ENCODE measurements at regions not wholly inside any gene's neighbourhood (a gene's known extent, or its start where the extent isn't known, plus 50 kb on each side); places are given as distances from the start of the nearest gene placed in this dataset.

DNA sequence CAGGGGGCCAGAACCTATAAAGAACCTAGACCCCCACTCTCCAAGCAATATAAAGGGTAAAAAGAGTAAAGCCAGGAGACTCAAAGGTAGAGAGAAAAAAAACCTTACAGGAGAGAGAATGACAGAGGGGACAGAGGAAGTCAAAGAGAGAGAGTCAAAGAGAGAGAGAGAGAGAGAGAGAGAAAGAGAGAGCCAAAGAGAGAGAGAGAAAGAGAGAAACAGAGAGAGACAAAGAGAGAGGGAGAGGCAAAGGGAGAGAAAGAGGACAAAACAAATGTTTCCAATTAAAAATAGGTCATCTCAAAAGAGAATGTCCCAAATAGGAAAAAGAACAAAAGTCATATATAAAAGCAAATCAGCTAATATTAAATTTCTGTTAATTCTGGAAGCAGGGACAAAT is 251.5 kb downstream of the DPY19L2 start:
- Histone ChIP-seq H3K27ac (ENCODE audit: low read depth, low read length) (no peak overlapping the region), H3K27me3 (ENCODE audit: control insufficient read depth in 5 of 5, insufficient read depth in 4 of 5, low read length in 5 of 5) (no peaks in the 10 kb centered on the region), H3K9ac (ENCODE audit: low read length in 5 of 5) (no peak overlapping the region), H3K4me3 (ENCODE audit: low read depth in 1 of 5, low read length in 5 of 5) (no peak overlapping the region), H3K36me3 (ENCODE audit: control insufficient read depth in 5 of 5, insufficient read depth in 5 of 5, low read length in 5 of 5) (no peaks in the 10 kb centered on the region), H3K9me3 (ENCODE audit: control insufficient read depth in 5 of 5, low read length in 5 of 5) (peaks cover 0 to 11% (median 3%) of the 10 kb centered on the region in 5 donors), H3K4me1 (ENCODE audit: control insufficient read depth in 5 of 5, insufficient read depth in 5 of 5, low read length in 5 of 5) (no peaks in the 10 kb centered on the region)

DNA sequence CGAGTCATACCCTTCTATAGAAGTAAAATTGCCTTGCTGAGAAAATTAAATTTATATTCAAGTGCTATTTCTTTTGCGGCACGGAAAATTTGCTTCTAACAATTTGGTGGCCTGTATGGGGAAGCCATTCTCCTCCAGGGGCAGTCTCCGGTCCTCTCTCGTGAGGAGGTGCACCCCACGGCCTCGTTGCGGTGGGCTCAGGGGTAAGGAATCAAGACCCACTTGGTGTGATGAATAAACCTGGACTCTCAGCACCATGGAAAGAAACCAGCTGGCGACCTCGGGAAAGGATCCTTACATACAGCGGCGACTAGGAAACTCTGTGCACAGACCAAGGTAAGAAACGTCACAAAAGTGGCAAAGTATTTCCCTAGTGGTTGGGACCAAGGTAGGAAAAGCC is 252.9 kb downstream of the DPY19L2 start:
- Histone ChIP-seq H3K36me3 (ENCODE audit: control insufficient read depth in 5 of 5, insufficient read depth in 5 of 5, low read length in 5 of 5) (no peaks in the 10 kb centered on the region), H3K9me3 (ENCODE audit: control insufficient read depth in 5 of 5, low read length in 5 of 5) (peaks cover 0 to 6% (median 2%) of the 10 kb centered on the region in 5 donors)

DNA sequence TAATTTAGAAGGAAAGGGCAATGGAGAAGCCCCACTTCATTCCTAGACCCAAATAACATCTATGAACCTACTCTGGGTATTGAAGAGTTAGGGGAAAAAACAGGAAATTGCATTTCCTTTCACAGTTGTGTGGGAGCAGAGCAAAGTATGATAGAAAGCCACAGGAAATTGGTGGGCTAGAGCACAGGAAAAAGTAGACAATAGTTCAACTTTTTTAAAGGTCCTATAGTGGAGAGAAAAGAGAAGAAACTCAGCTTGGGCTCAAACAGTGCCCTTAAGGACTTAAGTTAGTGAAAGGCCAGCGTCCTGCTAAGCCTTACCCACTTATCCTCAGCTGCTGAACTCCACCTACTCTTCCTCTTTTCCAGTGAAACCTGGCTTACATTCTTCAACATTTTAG is 258.1 kb downstream of the DPY19L2 start:
- Histone ChIP-seq H3K27me3 (ENCODE audit: control insufficient read depth in 5 of 5, insufficient read depth in 4 of 5, low read length in 5 of 5) (no peaks in the 10 kb centered on the region), H3K36me3 (ENCODE audit: control insufficient read depth in 5 of 5, insufficient read depth in 5 of 5, low read length in 5 of 5) (no peaks in the 10 kb centered on the region), H3K9ac (ENCODE audit: low read length in 5 of 5) (no peak overlapping the region), H3K4me3 (ENCODE audit: low read depth in 1 of 5, low read length in 5 of 5) (no peak overlapping the region), H3K27ac (ENCODE audit: low read depth, low read length) (no peak overlapping the region), H3K4me1 (ENCODE audit: control insufficient read depth in 5 of 5, insufficient read depth in 5 of 5, low read length in 5 of 5) (peaks cover 0 to 9% (median 0%) of the 10 kb centered on the region in 5 donors), H3K9me3 (ENCODE audit: control insufficient read depth in 5 of 5, low read length in 5 of 5) (peaks cover 0 to 9% (median 5%) of the 10 kb centered on the region in 5 donors)

More for the DNA sequence above, 252.9 kb downstream of the DPY19L2 start:
- H3K4me3 ChIP-seq (ENCODE audit: low read depth in 1 of 5, low read length in 5 of 5): no peak overlapping the region
- H3K9ac ChIP-seq (ENCODE audit: low read length in 5 of 5): no peak overlapping the region
- H3K27me3 ChIP-seq (ENCODE audit: control insufficient read depth in 5 of 5, insufficient read depth in 4 of 5, low read length in 5 of 5): no peaks in the 10 kb centered on the region
- H3K27ac ChIP-seq (ENCODE audit: low read depth, low read length): no peak overlapping the region
- peaks cover 0 to 4% (median 0%) of the 10 kb centered on the region in 5 donors for H3K4me1 ChIP-seq (ENCODE audit: control insufficient read depth in 5 of 5, insufficient read depth in 5 of 5, low read length in 5 of 5)

DNA sequence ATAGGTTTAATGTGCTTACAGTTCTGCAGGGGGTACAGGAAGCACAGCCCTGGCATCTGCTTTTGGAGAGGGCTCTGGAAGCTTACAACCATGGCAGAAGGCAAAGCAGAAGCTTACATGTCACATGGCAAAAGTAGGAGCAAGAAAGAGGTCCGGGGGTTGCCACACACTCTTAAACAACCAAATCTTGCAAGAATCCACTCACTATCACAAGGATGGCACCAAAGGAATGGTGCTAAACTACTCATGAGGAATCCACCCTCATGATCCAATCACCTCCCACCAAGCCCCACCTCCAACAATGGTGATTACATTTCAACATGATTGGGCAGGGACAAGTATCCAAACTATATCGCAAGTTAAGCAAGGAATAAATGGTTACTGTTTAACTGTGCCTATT is 255.8 kb upstream of the AVPR1A start:
- Histone ChIP-seq H3K36me3 (ENCODE audit: control insufficient read depth in 5 of 5, insufficient read depth in 5 of 5, low read length in 5 of 5) (no peaks in the 10 kb centered on the region), H3K9me3 (ENCODE audit: control insufficient read depth in 5 of 5, low read length in 5 of 5) (peaks cover 0 to 7% (median 4%) of the 10 kb centered on the region in 5 donors), H3K4me3 (ENCODE audit: low read depth in 1 of 5, low read length in 5 of 5) (no peak overlapping the region), H3K27me3 (ENCODE audit: control insufficient read depth in 5 of 5, insufficient read depth in 4 of 5, low read length in 5 of 5) (no peaks in the 10 kb centered on the region), H3K9ac (ENCODE audit: low read length in 5 of 5) (no peak overlapping the region), H3K27ac (ENCODE audit: low read depth, low read length) (no peak overlapping the region), H3K4me1 (ENCODE audit: control insufficient read depth in 5 of 5, insufficient read depth in 5 of 5, low read length in 5 of 5) (peaks cover 0 to 9% (median 0%) of the 10 kb centered on the region in 5 donors)

DNA sequence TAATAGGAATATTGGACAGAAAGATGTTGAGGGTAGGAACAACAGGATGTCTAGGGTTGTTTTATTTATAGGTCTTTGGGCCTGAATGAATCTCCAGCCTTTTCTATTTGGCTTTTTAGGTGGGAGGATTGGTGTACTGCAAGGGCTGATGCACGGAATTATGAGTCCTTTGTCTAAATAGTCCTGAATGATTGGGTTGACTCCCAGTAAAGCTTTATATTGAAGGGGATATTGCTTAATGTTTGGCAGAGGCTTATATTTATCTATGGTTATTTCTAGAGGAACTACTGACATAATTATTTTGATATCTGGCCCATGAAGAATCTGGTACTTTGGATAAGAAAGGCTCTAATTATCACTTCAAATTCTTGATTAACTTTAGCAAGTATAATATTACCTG is 253.6 kb upstream of the AVPR1A start:
- Histone ChIP-seq H3K36me3 (ENCODE audit: control insufficient read depth in 5 of 5, insufficient read depth in 5 of 5, low read length in 5 of 5) (no peaks in the 10 kb centered on the region), H3K4me3 (ENCODE audit: low read depth in 1 of 5, low read length in 5 of 5) (no peak overlapping the region), H3K9ac (ENCODE audit: low read length in 5 of 5) (no peak overlapping the region), H3K27me3 (ENCODE audit: control insufficient read depth in 5 of 5, insufficient read depth in 4 of 5, low read length in 5 of 5) (no peaks in the 10 kb centered on the region), H3K9me3 (ENCODE audit: control insufficient read depth in 5 of 5, low read length in 5 of 5) (peaks cover 0 to 7% (median 4%) of the 10 kb centered on the region in 5 donors), H3K4me1 (ENCODE audit: control insufficient read depth in 5 of 5, insufficient read depth in 5 of 5, low read length in 5 of 5) (peaks cover 0 to 9% (median 0%) of the 10 kb centered on the region in 5 donors), H3K27ac (ENCODE audit: low read depth, low read length) (no peak overlapping the region)

DNA sequence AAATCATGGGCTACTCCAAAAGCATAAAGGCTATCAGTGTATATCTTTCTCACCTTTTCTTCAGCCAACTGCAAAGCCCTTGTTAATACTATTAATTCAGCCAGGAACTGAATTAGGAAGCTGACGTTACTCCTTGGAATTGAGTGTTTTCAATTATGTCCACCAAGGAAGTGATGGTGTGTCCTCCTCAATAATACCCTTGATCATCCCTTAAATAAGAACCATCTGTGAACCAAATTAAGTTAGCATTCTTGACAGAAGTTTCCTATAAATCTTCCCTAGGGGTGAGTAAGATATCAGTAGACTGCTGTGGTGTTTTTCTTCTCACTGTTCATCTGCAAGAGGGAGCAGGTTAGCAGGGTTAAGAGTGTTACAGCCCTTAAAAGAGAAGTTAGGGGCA is 252.3 kb upstream of the AVPR1A start:
- Histone ChIP-seq H3K4me1 (ENCODE audit: control insufficient read depth in 5 of 5, insufficient read depth in 5 of 5, low read length in 5 of 5) (peaks cover 0 to 9% (median 0%) of the 10 kb centered on the region in 5 donors), H3K4me3 (ENCODE audit: low read depth in 1 of 5, low read length in 5 of 5) (no peak overlapping the region), H3K36me3 (ENCODE audit: control insufficient read depth in 5 of 5, insufficient read depth in 5 of 5, low read length in 5 of 5) (no peaks in the 10 kb centered on the region), H3K9me3 (ENCODE audit: control insufficient read depth in 5 of 5, low read length in 5 of 5) (peaks cover 0 to 10% (median 7%) of the 10 kb centered on the region in 5 donors), H3K27me3 (ENCODE audit: control insufficient read depth in 5 of 5, insufficient read depth in 4 of 5, low read length in 5 of 5) (no peaks in the 10 kb centered on the region), H3K9ac (ENCODE audit: low read length in 5 of 5) (no peak overlapping the region), H3K27ac (ENCODE audit: low read depth, low read length) (no peak overlapping the region)

DNA sequence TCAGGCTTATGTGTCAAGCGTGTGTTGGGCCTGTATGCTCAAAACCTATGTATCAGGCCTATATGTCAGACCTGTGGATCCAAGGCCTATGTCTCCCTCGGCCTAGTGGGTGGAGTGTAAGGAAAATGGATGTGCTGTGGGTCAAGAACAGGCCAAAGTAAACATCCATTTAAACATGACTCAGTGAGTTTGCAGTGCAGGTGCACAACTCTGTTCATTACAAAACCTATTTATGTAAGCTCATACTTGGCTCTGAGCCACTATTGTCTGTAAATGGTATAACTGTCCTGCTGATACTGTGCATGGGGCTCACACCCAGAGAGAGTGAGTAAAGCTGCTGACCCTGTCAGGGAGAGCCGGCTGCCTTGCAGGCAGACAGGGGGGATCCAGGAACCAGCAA is 249.7 kb upstream of the AVPR1A start:
- H3K27ac ChIP-seq (ENCODE audit: low read depth, low read length): no peak overlapping the region
- H3K4me3 ChIP-seq (ENCODE audit: low read depth in 1 of 5, low read length in 5 of 5): no peak overlapping the region
- no peaks in the 10 kb centered on the region for H3K36me3 ChIP-seq (ENCODE audit: control insufficient read depth in 5 of 5, insufficient read depth in 5 of 5, low read length in 5 of 5)
- peaks cover 0 to 4% (median 3%) of the 10 kb centered on the region in 5 donors for H3K9me3 ChIP-seq (ENCODE audit: control insufficient read depth in 5 of 5, low read length in 5 of 5)
- H3K27me3 ChIP-seq (ENCODE audit: control insufficient read depth in 5 of 5, insufficient read depth in 4 of 5, low read length in 5 of 5): no peaks in the 10 kb centered on the region
- no peak overlapping the region for H3K9ac ChIP-seq (ENCODE audit: low read length in 5 of 5)
- H3K4me1 ChIP-seq (ENCODE audit: control insufficient read depth in 5 of 5, insufficient read depth in 5 of 5, low read length in 5 of 5): peaks cover 0 to 9% (median 0%) of the 10 kb centered on the region in 5 donors

DNA sequence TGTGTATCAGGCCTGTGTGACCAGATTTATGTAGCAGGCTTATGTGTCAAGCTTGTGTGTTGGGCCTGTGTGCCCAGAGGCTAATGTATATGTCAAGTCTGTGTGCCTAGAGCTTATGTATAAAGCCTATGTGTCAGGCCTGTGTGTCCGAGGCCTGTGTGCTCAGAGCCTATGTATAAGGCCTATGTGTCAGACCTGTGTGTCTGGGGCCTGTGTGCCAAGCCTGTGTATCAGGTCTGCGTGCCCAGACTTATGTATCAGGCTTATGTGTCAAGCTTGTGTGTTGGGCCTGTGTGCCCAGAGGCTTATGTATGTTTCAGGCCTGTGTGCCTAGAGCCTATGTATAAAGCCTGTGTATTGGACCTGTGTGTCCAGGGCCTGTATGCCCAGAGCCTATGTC is 249.3 kb upstream of the AVPR1A start:
- Histone ChIP-seq H3K27ac (ENCODE audit: low read depth, low read length) (no peak overlapping the region), H3K9ac (ENCODE audit: low read length in 5 of 5) (no peak overlapping the region), H3K4me3 (ENCODE audit: low read depth in 1 of 5, low read length in 5 of 5) (no peak overlapping the region), H3K27me3 (ENCODE audit: control insufficient read depth in 5 of 5, insufficient read depth in 4 of 5, low read length in 5 of 5) (no peaks in the 10 kb centered on the region), H3K4me1 (ENCODE audit: control insufficient read depth in 5 of 5, insufficient read depth in 5 of 5, low read length in 5 of 5) (peaks cover 0 to 9% (median 0%) of the 10 kb centered on the region in 5 donors), H3K9me3 (ENCODE audit: control insufficient read depth in 5 of 5, low read length in 5 of 5) (peaks cover 0 to 4% (median 3%) of the 10 kb centered on the region in 5 donors), H3K36me3 (ENCODE audit: control insufficient read depth in 5 of 5, insufficient read depth in 5 of 5, low read length in 5 of 5) (no peaks in the 10 kb centered on the region)

DNA sequence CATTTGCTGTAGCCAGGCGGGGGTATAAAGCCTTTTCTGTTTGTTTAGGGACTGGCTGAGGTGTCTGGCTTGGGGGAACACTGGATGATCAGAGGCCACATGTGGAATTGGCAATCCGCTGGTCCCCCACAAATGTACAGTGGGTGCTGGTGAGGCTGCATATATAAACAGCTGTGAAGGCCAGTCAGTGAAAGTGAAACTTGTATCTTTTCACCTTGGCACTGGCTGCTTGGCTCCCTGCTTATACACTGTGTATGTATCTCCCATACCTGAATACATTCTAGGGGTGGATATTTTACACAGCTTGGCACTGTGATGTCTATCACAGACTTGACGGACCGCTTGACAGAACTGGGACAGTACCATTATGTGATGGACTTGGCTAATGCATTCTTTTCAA is 246.8 kb upstream of the AVPR1A start:
- Histone ChIP-seq H3K27me3 (ENCODE audit: control insufficient read depth in 5 of 5, insufficient read depth in 4 of 5, low read length in 5 of 5) (no peaks in the 10 kb centered on the region), H3K36me3 (ENCODE audit: control insufficient read depth in 5 of 5, insufficient read depth in 5 of 5, low read length in 5 of 5) (no peaks in the 10 kb centered on the region), H3K9me3 (ENCODE audit: control insufficient read depth in 5 of 5, low read length in 5 of 5) (peaks cover 0 to 4% (median 3%) of the 10 kb centered on the region in 5 donors), H3K9ac (ENCODE audit: low read length in 5 of 5) (no peak overlapping the region), H3K4me1 (ENCODE audit: control insufficient read depth in 5 of 5, insufficient read depth in 5 of 5, low read length in 5 of 5) (peaks cover 0 to 9% (median 0%) of the 10 kb centered on the region in 5 donors), H3K27ac (ENCODE audit: low read depth, low read length) (no peak overlapping the region), H3K4me3 (ENCODE audit: low read depth in 1 of 5, low read length in 5 of 5) (no peak overlapping the region)

DNA sequence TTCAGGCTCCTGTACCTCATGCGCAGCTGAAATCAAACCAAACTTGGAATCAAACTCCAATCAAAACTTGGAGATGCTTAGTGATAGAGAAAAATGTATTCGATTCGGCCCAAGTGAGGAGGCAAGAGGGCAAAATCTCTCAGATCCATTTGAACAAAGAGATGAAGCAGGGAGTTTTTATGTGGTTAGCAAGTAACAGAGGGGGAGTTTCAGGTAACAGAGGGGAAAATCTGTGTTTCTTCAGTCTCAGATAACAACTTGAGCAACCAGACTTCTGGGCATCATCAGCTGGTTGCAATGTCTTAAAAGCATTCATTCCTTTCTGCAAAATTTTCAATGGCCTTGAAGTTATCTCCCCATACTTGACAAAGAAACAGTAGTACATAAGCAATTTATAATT is 245.1 kb upstream of the AVPR1A start:
- H3K27me3 ChIP-seq (ENCODE audit: control insufficient read depth in 5 of 5, insufficient read depth in 4 of 5, low read length in 5 of 5): no peaks in the 10 kb centered on the region
- no peaks in the 10 kb centered on the region for H3K36me3 ChIP-seq (ENCODE audit: control insufficient read depth in 5 of 5, insufficient read depth in 5 of 5, low read length in 5 of 5)
- H3K9ac ChIP-seq (ENCODE audit: low read length in 5 of 5): no peak overlapping the region
- no peak overlapping the region for H3K27ac ChIP-seq (ENCODE audit: low read depth, low read length)
- peaks cover 0 to 4% (median 3%) of the 10 kb centered on the region in 5 donors for H3K9me3 ChIP-seq (ENCODE audit: control insufficient read depth in 5 of 5, low read length in 5 of 5)
- H3K4me1 ChIP-seq (ENCODE audit: control insufficient read depth in 5 of 5, insufficient read depth in 5 of 5, low read length in 5 of 5): peaks cover 0 to 9% (median 0%) of the 10 kb centered on the region in 5 donors
- no peak overlapping the region for H3K4me3 ChIP-seq (ENCODE audit: low read depth in 1 of 5, low read length in 5 of 5)

DNA sequence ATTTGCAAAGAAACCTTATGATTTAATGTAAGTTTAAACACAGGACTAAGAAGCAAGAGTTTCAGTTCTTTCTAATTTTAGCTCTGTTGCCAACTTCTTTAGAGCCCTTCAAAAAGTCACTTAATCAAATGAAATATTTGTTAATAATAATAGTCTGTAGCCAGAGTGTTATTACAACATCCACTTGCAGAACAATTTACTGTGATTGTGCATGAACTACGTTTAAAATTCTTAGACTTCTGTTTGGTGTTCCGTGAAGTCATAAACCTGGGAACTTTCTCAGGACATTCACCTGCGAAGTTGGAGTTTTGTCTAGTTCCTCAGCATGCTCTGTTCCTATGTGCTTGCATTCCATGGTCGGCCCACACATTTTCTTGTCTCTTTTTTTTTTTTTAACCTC is 244.0 kb upstream of the AVPR1A start:
- Histone ChIP-seq H3K36me3 (ENCODE audit: control insufficient read depth in 5 of 5, insufficient read depth in 5 of 5, low read length in 5 of 5) (no peaks in the 10 kb centered on the region), H3K9me3 (ENCODE audit: control insufficient read depth in 5 of 5, low read length in 5 of 5) (peaks cover 0 to 4% (median 3%) of the 10 kb centered on the region in 5 donors), H3K4me1 (ENCODE audit: control insufficient read depth in 5 of 5, insufficient read depth in 5 of 5, low read length in 5 of 5) (no peaks in the 10 kb centered on the region), H3K4me3 (ENCODE audit: low read depth in 1 of 5, low read length in 5 of 5) (no peak overlapping the region), H3K27ac (ENCODE audit: low read depth, low read length) (no peak overlapping the region), H3K9ac (ENCODE audit: low read length in 5 of 5) (no peak overlapping the region), H3K27me3 (ENCODE audit: control insufficient read depth in 5 of 5, insufficient read depth in 4 of 5, low read length in 5 of 5) (no peaks in the 10 kb centered on the region)

All from subcutaneous abdominal adipose tissue (tissue), 5 donors.